ENCODE measurements at regions not wholly inside any gene's neighbourhood (a gene's known extent, or its start where the extent isn't known, plus 50 kb on each side); places are given as distances from the start of the nearest gene placed in this dataset.

DNA sequence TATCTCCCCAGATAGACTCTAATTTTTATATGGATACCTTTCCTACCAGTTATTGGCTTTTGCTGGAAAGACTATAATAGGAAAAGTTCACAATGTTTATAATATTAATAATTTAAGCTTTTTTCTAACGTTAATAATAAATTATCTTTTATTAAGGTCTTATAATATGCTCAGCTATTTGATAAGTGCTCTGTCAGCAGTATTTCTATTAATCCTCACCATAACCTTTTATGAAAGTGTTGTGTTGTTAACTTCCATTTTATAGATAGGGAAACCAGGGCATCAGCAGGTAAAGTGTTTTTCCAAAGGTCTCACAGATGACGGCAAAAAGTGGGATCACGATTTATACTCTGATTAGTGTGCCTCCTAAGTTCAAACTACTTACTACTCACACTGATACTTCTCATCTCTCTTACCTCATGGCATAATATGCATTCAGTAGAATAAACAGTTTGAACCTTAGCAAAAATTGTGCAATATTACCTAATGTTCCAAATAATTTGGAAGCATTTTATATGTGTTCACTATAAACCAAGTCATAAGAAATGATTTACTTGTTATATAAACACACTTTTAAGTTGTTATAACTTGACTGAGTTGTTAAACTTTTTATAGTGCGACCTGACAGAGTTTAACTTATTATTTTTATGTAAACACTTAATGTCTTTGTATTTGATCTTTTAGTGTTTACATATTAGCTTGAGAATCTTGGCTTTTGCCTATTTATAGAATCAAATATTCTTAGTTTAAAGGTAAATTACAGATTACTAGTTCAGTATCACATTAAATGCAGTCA is 274.9 kb upstream of the DCBLD2 start:
- no peak for DNase-seq (ENCODE audit: extremely low read depth in 1 of 11, low read depth in 9 of 11, low spot score in 4 of 11)

DNA sequence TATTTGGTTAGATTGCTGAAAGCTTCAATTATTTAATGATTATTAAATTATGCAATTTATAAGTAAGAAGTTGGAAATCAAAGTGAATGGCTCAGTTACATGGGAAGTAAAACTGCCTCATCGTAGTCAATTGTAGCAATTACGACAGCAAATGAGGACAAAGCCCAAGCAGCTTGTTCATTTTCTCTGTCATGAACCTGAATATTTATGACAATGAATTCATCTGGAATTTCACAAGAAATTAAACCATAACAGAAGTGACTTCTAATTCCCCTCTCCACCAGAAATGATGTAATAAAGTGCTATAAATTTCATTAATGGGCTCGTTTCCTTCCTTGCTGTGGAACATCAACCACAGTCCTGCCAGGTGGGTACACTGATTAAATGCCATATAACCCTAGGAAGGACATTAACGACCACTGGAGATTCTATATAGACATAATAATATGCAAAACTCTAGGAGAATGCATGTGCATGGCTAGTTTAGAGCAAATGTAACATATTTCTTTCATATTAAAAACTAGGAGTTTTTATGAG is 273.8 kb upstream of the DCBLD2 start:
- DNase-seq (ENCODE audit: extremely low read depth in 1 of 11, low read depth in 9 of 11, low spot score in 4 of 11): peak in 8 of 11 donors; percentile 5 to 35 (median 8)

DNA sequence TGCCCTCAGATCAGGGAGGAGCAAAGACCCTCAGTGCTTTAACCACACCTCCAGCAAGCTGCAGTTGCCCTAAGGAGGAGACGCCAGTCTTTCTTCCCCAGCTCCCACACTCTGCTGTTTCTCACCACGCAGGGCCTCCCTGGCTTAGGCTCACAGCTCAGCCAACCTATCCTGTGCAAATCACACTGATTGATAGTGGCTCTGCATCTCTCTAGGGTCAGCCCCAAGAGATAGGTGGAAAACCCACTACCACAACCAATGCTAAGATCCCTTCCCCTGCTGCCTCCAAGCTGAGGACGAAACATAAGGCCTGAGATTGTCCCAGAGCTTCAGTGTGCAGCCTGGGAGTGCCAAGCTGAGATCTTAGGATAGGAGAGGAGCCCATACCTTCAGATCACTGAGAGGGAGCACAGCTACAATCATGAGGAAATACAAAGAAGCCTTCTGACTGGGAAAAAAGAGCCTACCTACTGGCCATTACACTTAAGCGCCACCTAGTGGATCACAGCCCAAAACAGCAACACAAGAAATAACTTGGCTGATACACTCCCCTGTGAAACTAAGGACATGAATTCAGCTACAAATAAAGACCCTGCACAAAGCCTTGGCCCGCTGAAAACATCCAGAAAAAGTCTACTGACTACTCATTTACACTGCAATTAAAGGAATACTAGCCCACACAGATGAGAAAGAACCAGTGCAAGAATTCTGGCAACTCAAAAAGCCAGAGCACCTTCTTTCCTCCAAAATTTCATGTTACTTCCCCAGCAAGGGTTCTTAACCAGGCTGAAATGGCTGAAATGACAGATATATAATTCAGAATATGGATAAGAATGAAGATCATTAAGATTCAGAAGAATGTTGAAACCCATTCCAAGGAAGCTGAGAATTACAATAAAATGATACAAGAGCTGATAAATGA is 271.5 kb upstream of the DCBLD2 start:
- DNase-seq (ENCODE audit: extremely low read depth in 1 of 11, low read depth in 9 of 11, low spot score in 4 of 11): peak in 10 of 11 donors; percentile 18 to 46 (median 29)

DNA sequence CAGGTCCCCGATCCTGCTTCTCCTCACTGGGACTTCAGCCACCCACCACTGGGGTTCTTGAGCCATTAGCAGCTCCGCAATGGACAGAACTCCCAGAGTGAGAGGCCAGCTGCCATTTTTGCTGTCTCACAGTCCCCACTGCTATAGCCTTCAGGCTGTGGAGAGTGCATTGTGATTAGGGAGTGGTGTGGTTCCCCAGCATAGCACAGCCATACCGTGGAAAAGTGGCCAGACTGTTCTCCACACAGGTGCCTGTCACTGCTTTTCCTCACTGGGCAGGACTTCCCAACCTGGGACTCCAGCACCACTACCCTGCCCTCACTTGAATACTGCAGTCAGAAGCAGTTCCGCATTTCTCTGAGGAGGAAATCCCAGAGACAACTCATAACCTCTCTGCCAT is 270.3 kb upstream of the DCBLD2 start:
- no peak for DNase-seq (ENCODE audit: extremely low read depth in 1 of 11, low read depth in 9 of 11, low spot score in 4 of 11)

DNA sequence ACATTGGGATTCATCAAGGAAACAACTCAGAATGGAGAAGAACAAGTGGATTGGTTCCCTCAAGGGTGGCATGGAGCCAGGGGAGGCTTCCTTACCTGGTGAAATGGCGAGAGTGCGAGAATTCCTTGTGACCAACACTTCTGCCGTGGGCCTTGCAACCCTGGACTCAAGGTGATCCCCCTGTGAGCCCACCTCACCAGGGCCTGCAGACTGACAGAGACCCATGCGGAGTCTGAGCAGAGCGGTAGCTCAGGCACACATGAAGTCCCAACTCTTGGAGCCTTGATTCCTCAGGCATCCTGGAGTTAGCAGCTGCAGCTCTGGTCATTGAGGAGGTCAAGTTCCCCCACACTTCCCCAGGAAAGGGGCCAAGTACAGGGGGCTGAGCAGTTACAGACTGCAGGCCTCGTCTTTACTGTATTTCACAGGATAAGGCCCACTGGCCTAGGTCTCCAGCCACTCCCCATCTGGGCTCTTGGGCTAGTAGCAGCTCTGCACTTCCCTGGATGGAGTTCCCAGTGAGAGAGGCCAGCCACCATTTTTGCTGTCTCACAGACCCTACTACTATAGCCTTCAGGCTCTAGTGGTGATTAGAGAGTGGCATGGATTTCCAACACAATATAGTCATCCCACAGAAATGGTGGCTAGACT is 269.5 kb upstream of the DCBLD2 start:
- DNase-seq (ENCODE audit: extremely low read depth in 1 of 11, low read depth in 9 of 11, low spot score in 4 of 11): no peak

DNA sequence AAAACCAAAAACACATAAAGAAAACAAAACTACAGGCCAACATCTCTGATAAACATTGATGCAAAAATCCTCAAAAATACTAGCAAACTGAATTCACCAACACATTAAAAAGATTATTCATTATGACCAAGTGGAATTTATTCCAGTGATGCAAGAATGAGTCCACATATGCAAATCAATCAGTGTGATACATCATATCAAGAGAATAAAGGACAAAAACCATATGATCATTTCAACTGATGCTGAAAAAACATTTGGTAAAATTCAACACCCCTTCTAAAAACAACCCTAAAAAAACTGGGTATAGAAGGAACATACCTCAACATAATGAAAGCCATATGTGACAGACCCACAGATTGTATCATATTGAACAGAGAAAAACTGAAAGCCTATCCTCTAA is 265.6 kb upstream of the DCBLD2 start:
- no peak for DNase-seq (ENCODE audit: extremely low read depth in 1 of 11, low read depth in 9 of 11, low spot score in 4 of 11)

DNA sequence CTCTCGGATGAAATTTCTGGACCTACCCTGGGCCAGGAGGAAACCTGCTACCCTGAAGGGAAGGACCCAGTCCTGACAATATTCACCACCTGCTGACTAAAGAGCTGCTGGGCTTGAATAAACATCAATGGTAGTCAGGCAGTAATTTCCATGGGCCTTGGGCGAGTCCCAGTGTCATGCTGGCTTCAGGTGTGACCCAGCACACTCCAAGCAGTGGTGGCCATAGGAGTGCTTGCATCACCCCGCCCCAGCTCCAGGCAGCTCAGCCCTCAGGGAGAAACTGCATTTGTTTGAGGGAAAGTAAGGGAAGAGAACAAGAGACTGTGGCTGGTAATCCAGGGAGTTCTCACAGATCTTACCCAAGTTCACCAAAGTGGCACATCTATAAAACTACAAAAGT is 261.8 kb upstream of the DCBLD2 start:
- DNase-seq (ENCODE audit: extremely low read depth in 1 of 11, low read depth in 9 of 11, low spot score in 4 of 11): no peak

DNA sequence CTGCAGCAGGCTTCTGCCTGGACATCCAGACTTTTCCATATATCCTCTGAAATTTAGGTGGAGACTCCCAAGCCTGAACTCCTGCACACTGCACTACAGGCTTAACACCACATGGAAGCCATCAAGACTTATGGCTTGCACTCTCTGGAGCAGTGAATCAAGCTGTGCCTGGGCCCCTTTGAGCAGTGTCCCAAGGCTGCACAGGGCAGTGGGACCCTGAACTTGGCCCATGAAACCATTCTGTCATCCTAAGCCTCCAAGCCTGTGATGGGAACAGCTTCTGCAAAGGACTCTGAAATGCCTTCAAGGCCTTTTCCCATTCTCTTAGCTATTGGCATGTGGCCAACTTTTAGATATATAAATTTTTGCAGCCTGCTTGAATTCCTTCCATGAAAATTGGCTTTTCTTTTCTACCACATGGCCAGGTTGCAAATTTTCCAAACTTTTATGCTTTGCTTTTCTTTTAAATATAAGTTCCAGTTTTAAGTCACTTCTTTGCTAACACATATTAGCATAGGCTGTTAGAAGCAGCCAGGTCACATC is 257.8 kb upstream of the DCBLD2 start:
- no peak for DNase-seq (ENCODE audit: extremely low read depth in 1 of 11, low read depth in 9 of 11, low spot score in 4 of 11)

DNA sequence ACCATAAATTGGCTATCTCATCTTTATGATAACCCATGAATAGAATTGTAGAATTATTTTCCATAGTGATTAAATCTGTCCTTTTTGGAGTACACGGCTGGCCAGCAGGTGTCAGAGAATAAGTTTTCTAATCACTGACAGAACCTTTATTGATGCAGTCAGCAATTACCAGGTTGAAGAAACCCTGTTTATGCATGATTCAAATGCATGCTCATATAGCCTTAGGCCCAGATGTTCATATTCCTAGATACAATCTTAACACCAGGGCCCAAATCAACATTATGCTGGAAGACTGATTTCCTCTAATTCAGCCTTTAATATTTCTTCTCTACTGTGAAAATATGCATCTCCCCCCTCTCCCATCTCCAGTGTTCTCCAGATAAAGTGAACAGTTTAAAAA is 243.5 kb upstream of the DCBLD2 start:
- no peak for DNase-seq (ENCODE audit: extremely low read depth in 1 of 11, low read depth in 9 of 11, low spot score in 4 of 11)

DNA sequence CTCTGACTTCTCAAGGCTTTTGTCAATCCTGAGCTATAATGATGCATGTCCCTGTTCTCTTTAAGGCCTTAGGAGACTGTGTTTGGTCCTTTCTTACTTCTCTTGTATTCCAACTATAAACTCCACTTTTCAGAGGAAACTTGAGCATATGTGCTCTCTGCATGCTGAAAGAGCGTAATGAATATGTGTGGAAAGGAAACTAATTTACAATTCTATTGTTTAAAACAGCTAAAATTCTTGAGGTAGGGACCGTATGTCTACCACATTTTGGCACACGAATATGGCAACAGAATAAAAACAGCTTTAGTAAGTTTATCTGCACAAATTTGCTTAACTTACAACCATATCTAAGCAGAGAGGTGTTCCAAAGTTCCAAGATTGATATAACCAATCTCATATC is 242.0 kb upstream of the DCBLD2 start:
- no peak for DNase-seq (ENCODE audit: extremely low read depth in 1 of 11, low read depth in 9 of 11, low spot score in 4 of 11)

DNA sequence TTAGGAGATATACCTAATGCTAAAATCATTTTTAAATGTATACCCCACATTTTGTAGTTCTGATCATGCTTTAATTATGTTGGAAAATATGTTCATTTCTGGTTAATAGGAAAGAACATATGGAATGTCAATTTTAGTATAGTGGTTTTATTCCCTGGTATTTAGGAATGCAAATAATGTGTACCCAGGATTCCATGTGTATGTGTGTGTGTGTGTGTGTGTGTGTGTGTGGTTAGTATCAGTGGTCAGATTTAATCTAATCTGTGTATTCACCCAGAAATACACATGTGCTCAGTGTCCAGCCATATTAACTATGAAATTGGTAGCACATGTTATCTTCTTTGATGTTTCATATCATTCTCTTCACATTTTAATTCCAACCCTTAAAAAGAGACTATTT is 233.5 kb upstream of the DCBLD2 start:
- DNase-seq (ENCODE audit: extremely low read depth in 1 of 11, low read depth in 9 of 11, low spot score in 4 of 11): no peak

DNA sequence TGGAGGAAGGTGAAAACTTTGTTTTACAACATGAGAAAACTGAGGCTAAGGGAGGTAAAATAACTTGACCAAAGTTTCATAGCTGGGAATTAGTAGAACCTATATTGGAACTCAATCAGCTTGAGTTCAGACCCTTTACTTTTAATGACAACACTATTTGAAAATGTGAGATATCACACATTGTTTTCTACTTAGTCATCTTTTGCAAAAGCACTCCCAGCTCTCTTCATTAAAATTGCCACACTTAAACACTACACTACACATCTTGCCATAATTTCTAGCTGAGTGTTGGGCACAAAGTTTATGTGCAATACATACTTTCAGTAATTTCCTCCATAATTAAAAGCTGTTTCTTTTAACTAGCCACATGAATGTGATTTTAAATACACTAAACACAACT is 230.4 kb upstream of the DCBLD2 start:
- DNase-seq (ENCODE audit: extremely low read depth in 1 of 11, low read depth in 9 of 11, low spot score in 4 of 11): no peak

DNA sequence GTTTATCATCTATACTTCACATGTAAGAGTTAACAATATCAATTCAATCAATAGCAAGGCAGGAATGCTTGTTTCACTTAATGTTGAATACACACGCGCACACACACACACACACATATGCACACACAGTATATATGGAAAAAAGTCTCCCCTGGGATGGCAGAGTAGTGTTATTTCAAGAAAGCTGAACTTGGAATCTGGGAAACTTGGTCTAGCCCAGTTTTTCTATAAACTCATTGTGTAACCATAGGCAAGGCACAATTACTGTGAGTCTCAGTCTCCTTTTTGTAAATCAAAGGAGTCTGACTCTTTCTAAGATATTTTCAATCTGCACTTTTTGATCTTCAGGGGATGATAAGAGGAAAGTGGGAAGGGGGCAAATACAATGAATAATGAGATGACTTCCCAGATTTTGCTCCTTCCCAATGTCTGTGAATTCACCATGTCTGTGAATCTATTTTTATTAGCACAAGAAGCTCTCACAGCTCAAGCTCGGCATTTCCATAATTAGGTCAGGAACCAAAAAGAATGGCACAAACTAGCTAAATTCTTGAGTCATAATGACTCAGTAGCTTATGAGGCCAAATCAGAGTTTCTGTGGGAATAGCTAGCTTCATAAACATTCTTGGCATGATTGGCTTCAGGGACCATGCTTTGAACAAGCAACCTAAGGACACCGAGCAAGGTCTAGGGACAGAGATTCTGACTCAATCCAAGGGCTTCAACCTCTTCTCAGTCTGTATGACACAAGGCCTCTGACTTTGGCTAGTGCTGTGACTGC is 227.4 kb upstream of the DCBLD2 start:
- DNase-seq (ENCODE audit: extremely low read depth in 1 of 11, low read depth in 9 of 11, low spot score in 4 of 11): no peak

DNA sequence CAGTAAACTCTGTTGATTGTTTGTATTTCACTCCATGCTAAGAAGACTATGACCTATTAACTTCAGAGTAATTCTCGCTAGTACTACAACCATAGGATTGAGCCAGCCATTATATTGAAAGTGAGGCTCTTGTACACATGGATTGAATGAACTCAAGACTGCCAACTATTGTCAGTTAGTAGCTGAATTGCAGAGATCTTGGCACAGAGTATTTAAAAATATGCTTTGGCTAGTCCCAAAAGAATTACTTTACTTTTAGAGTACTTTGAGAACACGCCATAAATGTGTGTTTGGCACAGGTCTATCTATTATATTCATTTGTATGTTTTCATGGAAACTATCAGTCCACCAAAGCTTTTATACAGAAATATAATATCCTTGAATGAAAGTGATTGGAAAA is 226.7 kb upstream of the DCBLD2 start:
- DNase-seq (ENCODE audit: extremely low read depth in 1 of 11, low read depth in 9 of 11, low spot score in 4 of 11): no peak

DNA sequence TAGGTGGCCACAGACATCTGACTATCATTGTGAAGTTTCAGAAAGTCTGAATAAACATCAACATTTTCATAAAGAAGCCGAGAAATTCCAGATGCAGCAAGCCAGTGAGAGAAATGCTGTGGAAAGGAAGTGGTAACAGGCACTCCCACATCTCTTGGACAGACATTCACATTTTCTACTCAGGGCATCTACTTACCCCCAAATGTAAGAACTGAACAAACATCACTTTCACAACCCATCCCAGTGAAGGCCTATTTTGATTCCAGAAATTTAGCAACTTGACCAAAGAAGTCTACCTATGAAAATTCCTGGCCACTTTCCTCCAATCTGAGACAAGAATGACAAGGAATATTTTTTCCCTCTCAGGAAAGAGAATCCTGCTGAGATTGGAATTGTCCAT is 224.8 kb upstream of the DCBLD2 start:
- no peak for DNase-seq (ENCODE audit: extremely low read depth in 1 of 11, low read depth in 9 of 11, low spot score in 4 of 11)

DNA sequence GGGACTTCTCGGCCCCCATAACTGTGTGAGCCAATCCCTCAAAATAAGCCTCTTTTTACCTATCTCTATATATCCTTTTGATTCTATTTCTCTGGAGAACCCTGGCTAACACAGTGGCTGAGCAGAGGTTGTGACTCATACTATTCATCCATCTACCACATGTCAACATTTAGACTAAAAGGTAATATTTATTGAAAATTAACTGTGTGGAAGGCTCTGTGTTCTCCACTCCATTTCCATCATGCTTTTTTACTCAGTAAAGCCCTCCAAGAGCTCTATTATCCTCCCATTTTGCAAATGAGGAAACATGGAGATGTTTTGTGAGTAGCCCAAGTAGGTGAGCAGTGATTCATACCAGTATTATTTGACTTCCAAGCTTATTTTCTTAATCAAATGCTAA is 217.9 kb upstream of the DCBLD2 start:
- no peak for DNase-seq (ENCODE audit: extremely low read depth in 1 of 11, low read depth in 9 of 11, low spot score in 4 of 11)

DNA sequence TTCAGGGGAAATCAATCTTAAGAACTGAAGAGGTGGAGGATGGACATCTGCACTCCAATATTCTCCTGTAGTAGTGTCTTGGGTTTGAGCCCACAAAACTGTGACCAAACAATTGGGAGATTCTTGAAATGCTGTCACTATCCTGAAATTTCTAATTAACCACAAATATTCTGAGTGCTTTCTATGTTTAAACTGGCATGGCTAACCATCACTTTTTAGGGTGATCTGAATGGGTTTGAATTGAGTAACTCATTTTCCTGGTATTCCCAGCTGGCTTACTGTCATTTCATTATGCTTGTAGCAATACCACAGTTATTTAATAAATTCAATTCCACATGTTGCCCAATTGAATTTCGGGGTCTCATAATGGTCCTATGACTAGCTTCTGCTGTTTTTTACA is 216.9 kb upstream of the DCBLD2 start:
- DNase-seq (ENCODE audit: extremely low read depth in 1 of 11, low read depth in 9 of 11, low spot score in 4 of 11): no peak

DNA sequence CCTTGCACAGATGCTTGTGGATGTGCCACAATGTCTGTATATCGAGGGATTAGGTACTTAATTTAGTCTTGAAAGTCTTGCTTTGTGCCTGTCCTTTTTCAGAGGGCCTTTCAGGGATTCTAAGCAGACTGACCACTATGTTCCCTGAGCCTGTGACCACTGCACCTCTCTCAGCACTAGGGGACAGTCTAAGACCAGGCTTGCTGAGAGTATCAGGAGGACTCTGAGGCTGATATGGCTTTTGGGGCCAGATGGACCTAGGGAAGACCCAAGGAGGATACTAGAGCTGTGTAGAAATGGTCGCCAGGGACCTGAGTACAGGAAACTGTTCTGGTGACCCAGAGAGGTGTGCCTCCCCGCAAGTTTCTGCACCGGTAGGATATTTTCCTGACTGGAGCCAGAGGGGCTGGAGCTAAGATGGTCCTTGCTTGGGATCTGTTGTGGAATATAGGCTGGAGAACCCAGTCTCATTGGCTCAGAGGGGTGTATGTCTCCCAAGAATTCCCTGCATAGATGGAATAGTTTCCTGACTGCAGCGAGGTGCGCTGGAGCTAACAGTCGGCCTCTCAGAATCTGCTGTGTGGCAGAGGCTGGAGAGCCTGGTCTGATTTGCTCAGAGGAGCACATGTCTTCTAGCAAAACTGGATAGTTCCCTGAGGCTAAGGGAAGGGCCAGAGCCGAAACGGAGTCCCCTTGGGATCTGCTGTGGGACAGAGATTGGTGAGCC is 213.2 kb upstream of the DCBLD2 start:
- DNase-seq (ENCODE audit: extremely low read depth in 1 of 11, low read depth in 9 of 11, low spot score in 4 of 11): no peak
